ENCODE measurements at regions not wholly inside any gene's neighbourhood (a gene's known extent, or its start where the extent isn't known, plus 50 kb on each side); places are given as distances from the start of the nearest gene placed in this dataset.

- TF ChIP-seq POLR2A (IDR thresholded peaks at IDR 0.05) (no peak), POLR2AphosphoS5 (IDR thresholded peaks at IDR 0.05) (no peak), EP300 (IDR thresholded peaks at IDR 0.05) (no peak)
- TF ChIP-seq, protein P1, sequence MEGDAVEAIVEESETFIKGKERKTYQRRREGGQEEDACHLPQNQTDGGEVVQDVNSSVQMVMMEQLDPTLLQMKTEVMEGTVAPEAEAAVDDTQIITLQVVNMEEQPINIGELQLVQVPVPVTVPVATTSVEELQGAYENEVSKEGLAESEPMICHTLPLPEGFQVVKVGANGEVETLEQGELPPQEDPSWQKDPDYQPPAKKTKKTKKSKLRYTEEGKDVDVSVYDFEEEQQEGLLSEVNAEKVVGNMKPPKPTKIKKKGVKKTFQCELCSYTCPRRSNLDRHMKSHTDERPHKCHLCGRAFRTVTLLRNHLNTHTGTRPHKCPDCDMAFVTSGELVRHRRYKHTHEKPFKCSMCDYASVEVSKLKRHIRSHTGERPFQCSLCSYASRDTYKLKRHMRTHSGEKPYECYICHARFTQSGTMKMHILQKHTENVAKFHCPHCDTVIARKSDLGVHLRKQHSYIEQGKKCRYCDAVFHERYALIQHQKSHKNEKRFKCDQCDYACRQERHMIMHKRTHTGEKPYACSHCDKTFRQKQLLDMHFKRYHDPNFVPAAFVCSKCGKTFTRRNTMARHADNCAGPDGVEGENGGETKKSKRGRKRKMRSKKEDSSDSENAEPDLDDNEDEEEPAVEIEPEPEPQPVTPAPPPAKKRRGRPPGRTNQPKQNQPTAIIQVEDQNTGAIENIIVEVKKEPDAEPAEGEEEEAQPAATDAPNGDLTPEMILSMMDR (IDR thresholded peaks at IDR 0.05), result no peak
- WGBS, 5 donors, result 48 to 62% (median 53%) methylated on average over 4 of the region's 4 CpGs
- H3K9me3 ChIP-seq, result peaks cover 0 to 5% (median 0%) of the 10 kb centered on the region in 4 donors
- no peaks in the 10 kb centered on the region for H3K4me1 ChIP-seq
- H3K4me3 ChIP-seq, result no peak overlapping the region
- no peaks in the 10 kb centered on the region for H3K36me3 ChIP-seq
- no peak overlapping the region for H3K27ac ChIP-seq
- DNase-seq, result no peak
- intact Hi-C loops (cut with DNase I; ENCODE audit: low total_unique reads), result no loop called here
- no peaks in the 10 kb centered on the region for H3K27me3 ChIP-seq
These were observed 821.3 kb upstream of the TMEM132C start for GRCh38 chr12:127445581-127446139.

DNA sequence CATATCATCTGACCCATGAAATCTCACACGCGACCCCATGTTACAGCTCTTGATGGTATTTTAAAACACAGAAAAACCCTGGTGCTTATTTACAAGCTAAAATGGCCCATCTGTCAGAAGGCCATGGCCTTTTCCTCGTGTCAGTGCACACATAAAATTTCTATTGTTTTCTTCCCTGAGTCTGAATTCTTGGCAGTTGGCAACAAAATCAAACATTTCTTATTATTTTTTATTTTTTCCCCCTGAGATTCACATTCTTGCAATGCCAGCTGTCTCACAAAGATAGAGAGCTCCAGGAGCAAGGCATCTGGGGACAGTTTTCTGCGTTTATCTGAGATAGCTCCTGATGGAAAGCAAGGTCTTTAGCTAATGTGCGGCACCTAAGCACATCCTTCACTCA lies 818.1 kb upstream of the TMEM132C start:
- intact Hi-C loops (cut with DNase I; ENCODE audit: low total_unique reads), result no loop called here
- DNase-seq, result no peak
- peaks cover 0 to 2% (median 0%) of the 10 kb centered on the region in 3 donors for H3K27me3 ChIP-seq
- peaks cover 0 to 3% (median 0%) of the 10 kb centered on the region in 4 donors for H3K9me3 ChIP-seq
- no peaks in the 10 kb centered on the region for H3K36me3 ChIP-seq
- H3K27ac ChIP-seq, result no peak overlapping the region
- no peak for TF ChIP-seq POLR2A (IDR thresholded peaks at IDR 0.05)
- WGBS, 5 donors, result 58 to 70% (median 69%) methylated on average over 5 of the region's 5 CpGs
- H3K4me1 ChIP-seq, result no peaks in the 10 kb centered on the region
- no peak overlapping the region for H3K4me3 ChIP-seq

DNA sequence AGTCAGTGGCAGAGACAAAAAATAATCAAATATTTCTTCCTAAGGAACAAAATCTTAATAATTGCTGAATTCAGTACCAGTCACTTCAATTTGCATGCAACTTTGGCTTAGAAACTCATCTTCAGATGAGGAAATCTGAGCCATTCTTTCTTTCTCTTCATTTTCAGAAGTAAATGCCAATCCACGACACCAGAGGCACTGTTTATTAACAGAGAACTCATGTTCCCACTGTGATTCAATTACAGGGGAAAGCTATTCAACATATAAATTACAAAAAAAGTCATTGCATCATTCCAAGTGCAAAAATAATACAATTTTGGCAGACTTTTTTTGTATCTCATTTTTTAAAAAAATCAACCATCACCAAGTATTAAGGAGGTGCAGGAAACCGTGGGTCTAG lies 816.1 kb upstream of the TMEM132C start:
- TF ChIP-seq POLR2A (IDR thresholded peaks at IDR 0.05), result no peak
- TF ChIP-seq POLR2AphosphoS5 (IDR thresholded peaks at IDR 0.05), result no peak
- TF ChIP-seq, protein P1 (IDR thresholded peaks at IDR 0.05), result no peak
- TF ChIP-seq EP300 (IDR thresholded peaks at IDR 0.05), result no peak
- Histone ChIP-seq H3K36me3 (no peaks in the 10 kb centered on the region), H3K27ac (no peak overlapping the region), H3K4me3 (no peak overlapping the region), H3K4me1 (peaks cover 7 to 10% (median 8%) of the 10 kb centered on the region in 4 donors), H3K27me3 (peaks cover 0 to 21% (median 19%) of the 10 kb centered on the region in 3 donors), H3K9me3 (no peaks in the 10 kb centered on the region)
- 34 to 40% (median 35%) methylated on average over 2 of the region's 2 CpGs for WGBS, 5 donors
- intact Hi-C loops (cut with DNase I; ENCODE audit: low total_unique reads), result no loop called here
- DNase-seq, result no peak

GRCh38 chr12:127455347-127456265 lies 811.4 kb upstream of the TMEM132C start:
- DNase-seq, result peak in 1 of 2 donors; percentile 28
- TF ChIP-seq, protein P1 (IDR thresholded peaks at IDR 0.05), result no peak
- TF ChIP-seq POLR2AphosphoS5 (IDR thresholded peaks at IDR 0.05) (no peak), POLR2A (IDR thresholded peaks at IDR 0.05) (no peak), EP300 (IDR thresholded peaks at IDR 0.05) (no peak)
- Histone ChIP-seq H3K27me3 (peaks cover 0 to 40% (median 28%) of the 10 kb centered on the region in 3 donors), H3K36me3 (no peaks in the 10 kb centered on the region), H3K27ac (no peak overlapping the region), H3K9me3 (no peaks in the 10 kb centered on the region), H3K4me3 (peak overlapping the region; percentile 27 to 43 (median 28)), H3K4me1 (peaks cover 7 to 14% (median 14%) of the 10 kb centered on the region in 4 donors)
- 0 to 10% (median 5%) methylated on average over 6 to 85 of the region's 85 CpGs for WGBS, 5 donors
- intact Hi-C loops (cut with DNase I; ENCODE audit: low total_unique reads), result no loop called here

Data from stomach (tissue), 8 donors.